Panc1 (cell line): ENCODE measurements at regions not wholly inside any gene's neighbourhood (a gene's known extent, or its start where the extent isn't known, plus 50 kb on each side); places are given as distances from the start of the nearest gene placed in this dataset.

ENCODE experiments used
- ATAC-seq: fragments of 200-7000 bp; cut with Tn5 transposase; 2 replicates; pipeline ENCODE4 v1.9.1; 2020; ENCODE audit warnings: mild to moderate bottlenecking, moderate library complexity
- BruUV-seq: library from RNA; stranded (reverse); fragments of 400-500 nt; replicated peaks from 2 replicates; lab custom pipeline; 2021; lab: Mats Ljungman, UMichigan
- CTCF ChIA-PET: fragments of 300-600 bp; sonication (Branson Sonifier 250); formaldehyde crosslinking; loops from one replicate; lab custom pipeline; 2022; ENCODE audit warnings: antibody characterized with exemption; lab: Charles Lee
- POLR2A ChIA-PET: fragments of 300-600 bp; sonication (Branson Sonifier 250); formaldehyde crosslinking; loops from one replicate; lab custom pipeline; 2022; ENCODE audit warnings: antibody characterized with exemption; lab: Charles Lee
- DNase-seq: peaks from one replicate; pipeline ENCODE4 v3.0.0-alpha.2; 2010; ENCODE audit warnings: low read depth, low spot score
- H3K27ac ChIP-seq: 2 replicates; pipeline ENCODE4 v1.5.1; 2011; ENCODE audit warnings: mild to moderate bottlenecking, low read length, inconsistent platforms
- H3K27me3 ChIP-seq: fragments of 200-500 bp; sonication (Bioruptor generic); 2 replicates; pipeline ENCODE4 v1.6.0; 2014; ENCODE audit warnings: low read length, inconsistent platforms; ENCODE audit not compliant: control insufficient read depth, insufficient read depth
- H3K36me3 ChIP-seq: fragments of 200-500 bp; sonication (Bioruptor generic); 2 replicates; pipeline ENCODE4 v1.5.1; 2014; ENCODE audit warnings: inconsistent platforms, mild to moderate bottlenecking, low read length, moderate library complexity; ENCODE audit not compliant: control insufficient read depth, insufficient read depth
- H3K4me1 ChIP-seq: 2 replicates; pipeline ENCODE4 v1.5.1; 2011; ENCODE audit warnings: inconsistent platforms, mild to moderate bottlenecking, low read length, moderate library complexity; ENCODE audit not compliant: control insufficient read depth, insufficient read depth
- H3K4me3 ChIP-seq, 2 experiments: 2 replicates each; pipeline ENCODE4 v1.5.1; 2011 to 2012; ENCODE audit warnings: low read depth in 2 of 2, low read length in 2 of 2, mild to moderate bottlenecking in 2 of 2, inconsistent platforms in 1 of 2, moderate library complexity in 1 of 2
- H3K9me3 ChIP-seq: fragments of 200-500 bp; sonication (Bioruptor generic); 2 replicates; pipeline ENCODE4 v1.5.1; 2014; ENCODE audit warnings: low read depth, mild to moderate bottlenecking, inconsistent platforms, low read length, moderate library complexity; ENCODE audit not compliant: control insufficient read depth, insufficient read depth
- CTCF ChIP-seq: fragments of 450-650 bp; IDR thresholded peaks from 2 replicates; pipeline ENCODE4 v1.5.1; 2017; ENCODE audit warnings: mild to moderate bottlenecking
- POLR2AphosphoS5 ChIP-seq: IDR thresholded peaks from 2 replicates; pipeline ENCODE4 v1.6.1; 2012; ENCODE audit warnings: mild to moderate bottlenecking, low read depth, low read length, moderate library complexity
- REST ChIP-seq, 2 experiments: IDR thresholded peaks; 2 replicates each; pipeline ENCODE4 v1.6.1; 2011 to 2012; ENCODE audit warnings: low read depth in 2 of 2, control low read depth in 1 of 2, low read length in 1 of 2, mild to moderate bottlenecking in 1 of 2, moderate library complexity in 1 of 2; ENCODE audit not compliant: insufficient read depth in 1 of 2
- SIN3A ChIP-seq: IDR thresholded peaks from 2 replicates; pipeline ENCODE4 v1.6.1; 2012; ENCODE audit warnings: low read depth, mild to moderate bottlenecking, low read length, moderate library complexity, borderline replicate concordance; ENCODE audit not compliant: insufficient read depth
- TCF7L2 ChIP-seq: IDR thresholded peaks from 2 replicates; pipeline ENCODE4 v1.6.1; 2011; ENCODE audit warnings: mild to moderate bottlenecking, low read depth, low read length, inconsistent platforms
- in situ Hi-C: cut with HindIII; loops from 2 replicates; pipeline ENCODE4 v1.10.0; 2016; ENCODE audit warnings: low sequenced_read_pairs, low pct_unique_long_range_greater_than_20kb
- intact Hi-C: fragments of 100-400 bp; cut with micrococcal nuclease; formaldehyde crosslinking; loops from one replicate; pipeline ENCODE4 v1.10.0; 2022; ENCODE audit not compliant: unreplicated experiment

GRCh38 chr13:84237143-84237542, 354.9 kb upstream of the SLITRK1 start:
- no peak overlapping the region for H3K4me3 ChIP-seq
- no peak for ATAC-seq
- H3K27me3 ChIP-seq = no peaks in the 10 kb centered on the region
- intact Hi-C loops = no loop called here
- BruUV-seq = no TSS peak
- DNase-seq = no peak
- in situ Hi-C loops = no loop called here
- no peaks in the 10 kb centered on the region for H3K9me3 ChIP-seq
- no peaks in the 10 kb centered on the region for H3K4me1 ChIP-seq
- no peak overlapping the region for H3K27ac ChIP-seq
- no peaks in the 10 kb centered on the region for H3K36me3 ChIP-seq
- TF ChIP-seq SIN3A (no peak), REST (IDR thresholded peaks at IDR 0.05; ENCODE audit: insufficient read depth in 1 of 2, low read depth in 2 of 2, low read length in 1 of 2) (no peak), CTCF (no peak), POLR2AphosphoS5 (no peak), TCF7L2 (no peak)
- CTCF ChIA-PET = no interaction called here
- POLR2A ChIA-PET = no interaction called here

- ATAC-seq (no peak), DNase-seq (no peak)
- CTCF ChIA-PET = no interaction called here
- TF ChIP-seq CTCF (no peak), REST (IDR thresholded peaks at IDR 0.05; ENCODE audit: insufficient read depth in 1 of 2, low read depth in 2 of 2, low read length in 1 of 2) (no peak), SIN3A (no peak), TCF7L2 (no peak), POLR2AphosphoS5 (no peak)
- intact Hi-C loops (no loop called here), in situ Hi-C loops (no loop called here)
- Histone ChIP-seq H3K27me3 (no peaks in the 10 kb centered on the region), H3K27ac (no peak overlapping the region), H3K4me1 (no peaks in the 10 kb centered on the region), H3K36me3 (no peaks in the 10 kb centered on the region), H3K9me3 (no peaks in the 10 kb centered on the region), H3K4me3 (no peak overlapping the region)
- POLR2A ChIA-PET = no interaction called here
- no TSS peak for BruUV-seq
Observed at GRCh38 chr13:84234416-84234815, 352.1 kb upstream of the SLITRK1 start.
